Muscle layer of duodenum (tissue), 2 donors: ENCODE measurements at regions not wholly inside any gene's neighbourhood (a gene's known extent, or its start where the extent isn't known, plus 50 kb on each side); places are given as distances from the start of the nearest gene placed in this dataset.

Experiments used
- H3K27ac ChIP-seq: one replicate; pipeline ENCODE4 v1.7.0; 2013; ENCODE audit warnings: mild to moderate bottlenecking, low read length
- H3K27me3 ChIP-seq: one replicate; pipeline ENCODE4 v1.7.0; 2013; ENCODE audit warnings: low read depth, mild to moderate bottlenecking, control low read depth, low read length
- H3K36me3 ChIP-seq, 2 donors: one replicate each; pipeline ENCODE4 v1.7.0; 2013; ENCODE audit warnings: low read length in 2 of 2, control low read depth in 1 of 2, mild to moderate bottlenecking in 1 of 2; ENCODE audit not compliant: insufficient read depth in 2 of 2, control insufficient read depth in 1 of 2
- H3K4me1 ChIP-seq, 2 donors: one replicate each; pipeline ENCODE4 v1.7.0; 2013; ENCODE audit warnings: low read length in 2 of 2, mild to moderate bottlenecking in 2 of 2, control low read depth in 1 of 2, moderate library complexity in 1 of 2; ENCODE audit not compliant: insufficient read depth in 2 of 2, control insufficient read depth in 1 of 2
- H3K4me3 ChIP-seq, 2 donors: one replicate each; pipeline ENCODE4 v1.7.0; 2013; ENCODE audit warnings: low read length in 2 of 2, low read depth in 1 of 2, mild to moderate bottlenecking in 1 of 2
- H3K9me3 ChIP-seq, 2 donors: one replicate each; pipeline ENCODE4 v1.7.0; 2013; ENCODE audit warnings: low read length in 2 of 2, control low read depth in 1 of 2, mild to moderate bottlenecking in 1 of 2; ENCODE audit not compliant: control insufficient read depth in 1 of 2
- donor health status: healthy.

- Histone ChIP-seq H3K27ac (no peak overlapping the region), H3K4me1 (no peaks in the 10 kb centered on the region), H3K9me3 (peaks cover 0 to 6% of the 10 kb centered on the region in 2 donors), H3K36me3 (no peaks in the 10 kb centered on the region), H3K27me3 (no peaks in the 10 kb centered on the region), H3K4me3 (no peak overlapping the region)
These were observed 176.8 kb downstream of the KIF26A start for GRCh38 chr14:104315169-104315568.

GRCh38 chr14:104315625-104316024 is 177.2 kb downstream of the KIF26A start:
- no peak overlapping the region for H3K4me3 ChIP-seq
- H3K9me3 ChIP-seq = peaks cover 0 to 4% of the 10 kb centered on the region in 2 donors
- H3K27ac ChIP-seq = no peak overlapping the region
- no peaks in the 10 kb centered on the region for H3K4me1 ChIP-seq
- no peaks in the 10 kb centered on the region for H3K36me3 ChIP-seq
- no peaks in the 10 kb centered on the region for H3K27me3 ChIP-seq

GRCh38 chr14:104316121-104316722 is 177.8 kb downstream of the KIF26A start:
- no peak overlapping the region for H3K27ac ChIP-seq
- no peaks in the 10 kb centered on the region for H3K36me3 ChIP-seq
- H3K4me1 ChIP-seq = no peaks in the 10 kb centered on the region
- peaks cover 0 to 2% of the 10 kb centered on the region in 2 donors for H3K9me3 ChIP-seq
- no peaks in the 10 kb centered on the region for H3K27me3 ChIP-seq
- H3K4me3 ChIP-seq = no peak overlapping the region

GRCh38 chr14:104316723-104317491 is 178.5 kb downstream of the KIF26A start:
- Histone ChIP-seq H3K36me3 (no peaks in the 10 kb centered on the region), H3K9me3 (no peaks in the 10 kb centered on the region), H3K27me3 (no peaks in the 10 kb centered on the region), H3K4me1 (no peaks in the 10 kb centered on the region), H3K4me3 (no peak overlapping the region), H3K27ac (no peak overlapping the region)

GRCh38 chr14:104317492-104317805 is 179.1 kb downstream of the KIF26A start:
- Histone ChIP-seq H3K27ac (no peak overlapping the region), H3K4me3 (no peak overlapping the region), H3K4me1 (no peaks in the 10 kb centered on the region), H3K9me3 (no peaks in the 10 kb centered on the region), H3K27me3 (no peaks in the 10 kb centered on the region), H3K36me3 (no peaks in the 10 kb centered on the region)

- Histone ChIP-seq H3K9me3 (no peaks in the 10 kb centered on the region), H3K27me3 (no peaks in the 10 kb centered on the region), H3K4me1 (no peaks in the 10 kb centered on the region), H3K27ac (no peak overlapping the region), H3K36me3 (no peaks in the 10 kb centered on the region), H3K4me3 (no peak overlapping the region)
These were observed 179.7 kb downstream of the KIF26A start for GRCh38 chr14:104317975-104318557.

- Histone ChIP-seq H3K36me3 (no peaks in the 10 kb centered on the region), H3K4me1 (no peaks in the 10 kb centered on the region), H3K4me3 (no peak overlapping the region), H3K27ac (no peak overlapping the region), H3K27me3 (no peaks in the 10 kb centered on the region), H3K9me3 (no peaks in the 10 kb centered on the region)
These were observed 180.4 kb downstream of the KIF26A start for GRCh38 chr14:104318558-104319490.

GRCh38 chr14:104319491-104320241 is 181.3 kb downstream of the KIF26A start:
- no peaks in the 10 kb centered on the region for H3K9me3 ChIP-seq
- no peaks in the 10 kb centered on the region for H3K36me3 ChIP-seq
- no peak overlapping the region for H3K27ac ChIP-seq
- H3K27me3 ChIP-seq = no peaks in the 10 kb centered on the region
- no peaks in the 10 kb centered on the region for H3K4me1 ChIP-seq
- H3K4me3 ChIP-seq = no peak overlapping the region

GRCh38 chr14:104320611-104321086 is 182.3 kb downstream of the KIF26A start:
- H3K27ac ChIP-seq = no peak overlapping the region
- no peaks in the 10 kb centered on the region for H3K9me3 ChIP-seq
- no peaks in the 10 kb centered on the region for H3K4me1 ChIP-seq
- H3K4me3 ChIP-seq = no peak overlapping the region
- no peaks in the 10 kb centered on the region for H3K36me3 ChIP-seq
- H3K27me3 ChIP-seq = no peaks in the 10 kb centered on the region

- Histone ChIP-seq H3K27ac (no peak overlapping the region), H3K27me3 (no peaks in the 10 kb centered on the region), H3K4me3 (no peak overlapping the region), H3K4me1 (no peaks in the 10 kb centered on the region), H3K9me3 (no peaks in the 10 kb centered on the region), H3K36me3 (no peaks in the 10 kb centered on the region)
These were observed 182.9 kb downstream of the KIF26A start for GRCh38 chr14:104321088-104321801.
